ENCODE measurements at regions not wholly inside any gene's neighbourhood (a gene's known extent, or its start where the extent isn't known, plus 50 kb on each side); places are given as distances from the start of the nearest gene placed in this dataset.

- H3K27ac ChIP-seq (ENCODE audit: low read depth, low read length, poor library complexity, severe bottlenecking): no peak overlapping the region
- no peaks in the 10 kb centered on the region for H3K79me2 ChIP-seq (ENCODE audit: insufficient read depth, low read depth, low read length)
- no peaks in the 10 kb centered on the region for H3K36me3 ChIP-seq (ENCODE audit: insufficient read depth, low read length)
- no peak overlapping the region for H3K4me3 ChIP-seq (ENCODE audit: low read depth, low read length, poor library complexity, severe bottlenecking)
- CTCF ChIA-PET (ENCODE audit: unreplicated experiment): no interaction called here
- no peak for DNase-seq (ENCODE audit: low spot score)
- no peak overlapping the region for H2AFZ ChIP-seq (ENCODE audit: low read length)
- no TSS peak for BruUV-seq (replicated peaks)
- H3K9me2 ChIP-seq (ENCODE audit: insufficient read depth, low read length): no peaks in the 10 kb centered on the region
- no peaks in the 10 kb centered on the region for H3K9me3 ChIP-seq (ENCODE audit: low read length)
- no peaks in the 10 kb centered on the region for H3K4me1 ChIP-seq (ENCODE audit: insufficient read depth, low read length, poor library complexity, severe bottlenecking)
- intact Hi-C loops (cut with micrococcal nuclease; ENCODE audit: unreplicated experiment): no loop called here
- H4K20me1 ChIP-seq (ENCODE audit: insufficient read depth, low read length): no peaks in the 10 kb centered on the region
- TF ChIP-seq EZH2phosphoT487 (IDR thresholded peaks at IDR 0.05; ENCODE audit: borderline replicate concordance, low read depth, low read length) (no peak), CTCF (conservative IDR thresholded peaks at IDR 0.05; ENCODE audit: low read length) (no peak)
- H3K4me2 ChIP-seq (ENCODE audit: low read length): no peak overlapping the region
- POLR2A ChIA-PET: interaction anchor here (0.6 kb wide), 1 partner anchor 1572 kb away, joined by 4 read pairs; no protein-coding TSS in a partner anchor
These were observed 639.9 kb upstream of the PFKP start for GRCh38 chr10:2427412-2427811.

- no peak overlapping the region for H2AFZ ChIP-seq (ENCODE audit: low read length)
- intact Hi-C loops (cut with micrococcal nuclease; ENCODE audit: unreplicated experiment): no loop called here
- no peak overlapping the region for H3K27ac ChIP-seq (ENCODE audit: low read depth, low read length, poor library complexity, severe bottlenecking)
- H3K9me2 ChIP-seq (ENCODE audit: insufficient read depth, low read length): no peaks in the 10 kb centered on the region
- no peak overlapping the region for H3K4me3 ChIP-seq (ENCODE audit: low read depth, low read length, poor library complexity, severe bottlenecking)
- no peaks in the 10 kb centered on the region for H4K20me1 ChIP-seq (ENCODE audit: insufficient read depth, low read length)
- H3K9me3 ChIP-seq (ENCODE audit: low read length): no peaks in the 10 kb centered on the region
- BruUV-seq (replicated peaks): no TSS peak
- POLR2A ChIA-PET: no interaction called here
- TF ChIP-seq EZH2phosphoT487 (IDR thresholded peaks at IDR 0.05; ENCODE audit: borderline replicate concordance, low read depth, low read length) (no peak), CTCF (conservative IDR thresholded peaks at IDR 0.05; ENCODE audit: low read length) (no peak)
- no peaks in the 10 kb centered on the region for H3K79me2 ChIP-seq (ENCODE audit: insufficient read depth, low read depth, low read length)
- CTCF ChIA-PET (ENCODE audit: unreplicated experiment): no interaction called here
- H3K4me1 ChIP-seq (ENCODE audit: insufficient read depth, low read length, poor library complexity, severe bottlenecking): no peaks in the 10 kb centered on the region
- DNase-seq (ENCODE audit: low spot score): no peak
- no peak overlapping the region for H3K4me2 ChIP-seq (ENCODE audit: low read length)
- H3K36me3 ChIP-seq (ENCODE audit: insufficient read depth, low read length): no peaks in the 10 kb centered on the region
These were observed 642.0 kb upstream of the PFKP start for GRCh38 chr10:2425320-2425719.

GRCh38 chr10:2414562-2414961 lies 652.8 kb upstream of the PFKP start:
- Histone ChIP-seq H3K4me1 (ENCODE audit: insufficient read depth, low read length, poor library complexity, severe bottlenecking) (no peaks in the 10 kb centered on the region), H4K20me1 (ENCODE audit: insufficient read depth, low read length) (no peaks in the 10 kb centered on the region), H3K4me2 (ENCODE audit: low read length) (no peak overlapping the region), H3K4me3 (ENCODE audit: low read depth, low read length, poor library complexity, severe bottlenecking) (no peak overlapping the region), H2AFZ (ENCODE audit: low read length) (no peak overlapping the region), H3K9me3 (ENCODE audit: low read length) (no peaks in the 10 kb centered on the region), H3K27ac (ENCODE audit: low read depth, low read length, poor library complexity, severe bottlenecking) (no peak overlapping the region), H3K36me3 (ENCODE audit: insufficient read depth, low read length) (no peaks in the 10 kb centered on the region), H3K79me2 (ENCODE audit: insufficient read depth, low read depth, low read length) (no peaks in the 10 kb centered on the region), H3K9me2 (ENCODE audit: insufficient read depth, low read length) (no peaks in the 10 kb centered on the region)
- CTCF ChIA-PET (ENCODE audit: unreplicated experiment): no interaction called here
- POLR2A ChIA-PET: no interaction called here
- no TSS peak for BruUV-seq (replicated peaks)
- no peak for DNase-seq (ENCODE audit: low spot score)
- no peak for TF ChIP-seq CTCF (conservative IDR thresholded peaks at IDR 0.05; ENCODE audit: low read length)
- TF ChIP-seq EZH2phosphoT487 (IDR thresholded peaks at IDR 0.05; ENCODE audit: borderline replicate concordance, low read depth, low read length): no peak
- intact Hi-C loops (cut with micrococcal nuclease; ENCODE audit: unreplicated experiment): no loop called here
